ENCODE measurements at regions not wholly inside any gene's neighbourhood (a gene's known extent, or its start where the extent isn't known, plus 50 kb on each side); places are given as distances from the start of the nearest gene placed in this dataset.
"Not testable (repeated sequence)": the region's sequence is repeated elsewhere in the genome, so short reads cannot be mapped to it uniquely, and the experiment has no call there.

DNA sequence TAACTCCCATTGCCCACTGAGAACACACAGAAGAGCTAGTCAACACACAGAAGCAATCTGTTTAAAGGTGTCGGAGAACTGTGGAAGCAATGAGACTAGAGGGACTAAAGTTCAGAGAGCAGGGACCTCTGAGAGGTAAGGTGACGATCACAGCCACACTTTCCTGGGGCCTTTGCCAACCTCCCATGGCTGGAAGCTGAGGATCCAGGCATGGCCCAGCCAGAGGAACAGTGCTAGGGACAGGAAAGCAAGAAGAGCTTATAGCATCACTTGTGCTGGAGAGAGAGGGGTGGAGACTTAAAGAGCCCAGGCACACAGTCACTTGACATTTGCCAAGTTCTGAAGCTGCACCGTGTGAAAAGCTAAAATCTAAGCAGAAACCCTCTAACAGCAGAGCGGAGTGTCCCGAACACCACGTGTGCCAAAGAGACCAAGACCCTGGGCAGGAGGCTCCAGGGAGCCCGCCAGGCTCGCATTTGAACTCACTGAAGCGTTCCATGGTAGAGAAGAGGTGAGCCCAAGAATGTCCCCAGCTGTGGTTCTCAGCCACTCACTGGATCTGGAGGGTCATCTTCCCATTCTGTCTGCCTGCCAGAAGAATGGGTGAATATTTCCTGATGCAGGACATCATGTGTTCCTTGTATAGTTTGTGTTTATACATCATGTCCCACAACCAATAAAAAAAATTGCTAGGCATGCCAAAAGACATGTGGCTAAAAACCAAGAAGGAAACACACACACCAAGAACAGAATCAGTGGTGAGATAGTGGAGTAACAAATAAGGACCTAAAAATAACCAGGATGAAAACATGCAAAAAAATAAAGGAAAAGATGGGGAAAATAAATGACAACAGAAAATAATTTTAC, 174.0 kb upstream of the C14orf180 start:
- Mint-ChIP-seq H3K4me3 (ENCODE audit: unreplicated experiment) (no peak overlapping the region), H3K27me3 (ENCODE audit: low read depth) (peaks cover 25% of the 10 kb centered on the region), H3K9me3 (ENCODE audit: low read depth) (peaks cover 17% of the 10 kb centered on the region), H3K4me1 (ENCODE audit: low read depth) (no peaks in the 10 kb centered on the region), H3K27ac (ENCODE audit: unreplicated experiment) (no peak overlapping the region), H3K36me3 (ENCODE audit: low read depth) (peaks cover 2% of the 10 kb centered on the region)
- TF ChIP-seq, protein P1, sequence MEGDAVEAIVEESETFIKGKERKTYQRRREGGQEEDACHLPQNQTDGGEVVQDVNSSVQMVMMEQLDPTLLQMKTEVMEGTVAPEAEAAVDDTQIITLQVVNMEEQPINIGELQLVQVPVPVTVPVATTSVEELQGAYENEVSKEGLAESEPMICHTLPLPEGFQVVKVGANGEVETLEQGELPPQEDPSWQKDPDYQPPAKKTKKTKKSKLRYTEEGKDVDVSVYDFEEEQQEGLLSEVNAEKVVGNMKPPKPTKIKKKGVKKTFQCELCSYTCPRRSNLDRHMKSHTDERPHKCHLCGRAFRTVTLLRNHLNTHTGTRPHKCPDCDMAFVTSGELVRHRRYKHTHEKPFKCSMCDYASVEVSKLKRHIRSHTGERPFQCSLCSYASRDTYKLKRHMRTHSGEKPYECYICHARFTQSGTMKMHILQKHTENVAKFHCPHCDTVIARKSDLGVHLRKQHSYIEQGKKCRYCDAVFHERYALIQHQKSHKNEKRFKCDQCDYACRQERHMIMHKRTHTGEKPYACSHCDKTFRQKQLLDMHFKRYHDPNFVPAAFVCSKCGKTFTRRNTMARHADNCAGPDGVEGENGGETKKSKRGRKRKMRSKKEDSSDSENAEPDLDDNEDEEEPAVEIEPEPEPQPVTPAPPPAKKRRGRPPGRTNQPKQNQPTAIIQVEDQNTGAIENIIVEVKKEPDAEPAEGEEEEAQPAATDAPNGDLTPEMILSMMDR (IDR thresholded peaks at IDR 0.05), result no peak
- DNase-seq (ENCODE audit: low spot score), result no peak

DNA sequence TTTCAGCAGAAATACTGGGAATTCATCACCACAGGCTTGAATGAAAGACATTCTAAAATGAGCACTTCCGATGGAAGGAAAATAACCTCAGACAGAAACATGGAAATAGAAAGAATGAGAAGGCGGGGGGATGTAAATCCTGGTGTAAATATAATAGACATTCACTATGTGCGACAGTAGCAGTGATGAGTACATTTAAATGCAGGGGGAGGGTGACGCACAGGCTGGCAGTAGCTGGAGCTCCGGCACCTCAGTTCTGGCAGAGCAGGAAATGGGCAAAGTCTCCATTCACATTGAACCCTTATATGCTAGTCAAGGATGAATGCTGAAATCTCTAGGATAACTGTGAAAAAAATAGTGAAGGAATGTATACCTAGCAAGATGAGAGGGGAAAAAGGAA, 172.7 kb upstream of the C14orf180 start:
- H3K36me3 Mint-ChIP-seq (ENCODE audit: low read depth), result peaks cover 2% of the 10 kb centered on the region
- peaks cover 17% of the 10 kb centered on the region for H3K9me3 Mint-ChIP-seq (ENCODE audit: low read depth)
- TF ChIP-seq, protein P1 (IDR thresholded peaks at IDR 0.05), result no peak
- no peak overlapping the region for H3K4me3 Mint-ChIP-seq (ENCODE audit: unreplicated experiment)
- no peak for DNase-seq (ENCODE audit: low spot score)
- peaks cover 22% of the 10 kb centered on the region for H3K27me3 Mint-ChIP-seq (ENCODE audit: low read depth)
- no peak overlapping the region for H3K27ac Mint-ChIP-seq (ENCODE audit: unreplicated experiment)
- H3K4me1 Mint-ChIP-seq (ENCODE audit: low read depth), result no peaks in the 10 kb centered on the region

DNA sequence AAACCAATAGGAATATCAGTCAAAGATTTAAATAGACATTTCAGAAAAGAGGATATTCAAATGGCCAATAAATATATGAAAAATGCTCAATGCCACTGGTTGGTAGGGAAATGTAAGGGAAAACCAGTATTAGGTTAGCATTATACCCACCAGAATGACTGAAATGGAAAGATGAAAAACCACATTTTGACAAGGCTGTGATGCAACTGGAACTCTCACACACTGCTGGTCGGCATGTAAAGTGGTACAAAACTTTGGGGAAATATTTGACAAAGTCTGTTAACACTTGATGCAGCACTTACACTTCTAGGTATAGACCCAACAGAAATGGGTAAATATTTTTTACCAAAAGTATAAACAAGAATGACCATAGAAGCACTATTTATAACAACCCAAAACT, 163.2 kb upstream of the C14orf180 start:
- H3K27ac Mint-ChIP-seq (ENCODE audit: unreplicated experiment), result no peak overlapping the region

DNA sequence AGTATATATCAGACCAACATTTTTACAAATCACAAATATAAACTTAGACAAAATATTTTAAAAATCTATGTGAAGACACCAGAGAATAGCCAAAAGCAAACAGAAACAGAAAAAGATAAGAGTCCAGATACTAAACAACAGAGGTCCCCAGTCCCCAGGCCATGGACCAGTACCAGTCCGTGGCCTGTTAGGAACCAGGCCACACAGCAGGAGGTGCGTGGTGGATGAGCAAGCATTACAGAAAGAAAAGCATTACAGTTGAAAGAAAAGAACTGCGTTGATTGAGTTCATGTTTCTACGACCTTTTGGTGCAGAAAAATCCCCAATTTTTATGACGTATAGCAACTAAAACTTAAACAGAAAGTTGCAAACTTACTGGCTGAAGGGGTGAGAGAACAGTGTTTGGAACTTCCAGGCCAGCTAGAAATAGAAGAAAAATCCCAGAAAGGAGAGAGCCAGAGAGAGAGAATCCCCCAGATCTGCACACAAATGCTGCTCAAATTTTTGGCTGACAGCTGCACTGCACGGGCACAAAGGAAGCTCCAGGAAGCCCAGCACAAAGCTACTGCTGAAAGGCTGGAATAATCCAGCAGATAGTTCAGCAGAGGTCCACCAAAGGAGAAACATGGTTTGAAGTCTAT, 159.6 kb upstream of the C14orf180 start:
- Mint-ChIP-seq H3K9me3 (ENCODE audit: low read depth) (no peaks in the 10 kb centered on the region), H3K4me3 (ENCODE audit: unreplicated experiment) (no peak overlapping the region), H3K27me3 (ENCODE audit: low read depth) (peaks cover 39% of the 10 kb centered on the region), H3K4me1 (ENCODE audit: low read depth) (no peaks in the 10 kb centered on the region), H3K36me3 (ENCODE audit: low read depth) (no peaks in the 10 kb centered on the region), H3K27ac (ENCODE audit: unreplicated experiment) (no peak overlapping the region)
- TF ChIP-seq, protein P1 (IDR thresholded peaks at IDR 0.05), result no peak
- DNase-seq (ENCODE audit: low spot score), result no peak

More for the DNA sequence above, 163.2 kb upstream of the C14orf180 start:
- Mint-ChIP-seq H3K4me1 (ENCODE audit: low read depth) (no peaks in the 10 kb centered on the region), H3K36me3 (ENCODE audit: low read depth) (no peaks in the 10 kb centered on the region), H3K9me3 (ENCODE audit: low read depth) (no peaks in the 10 kb centered on the region), H3K4me3 (ENCODE audit: unreplicated experiment) (no peak overlapping the region), H3K27me3 (ENCODE audit: low read depth) (peaks cover 41% of the 10 kb centered on the region)
- TF ChIP-seq, protein P1 (IDR thresholded peaks at IDR 0.05), result no peak
- DNase-seq (ENCODE audit: low spot score), result no peak

DNA sequence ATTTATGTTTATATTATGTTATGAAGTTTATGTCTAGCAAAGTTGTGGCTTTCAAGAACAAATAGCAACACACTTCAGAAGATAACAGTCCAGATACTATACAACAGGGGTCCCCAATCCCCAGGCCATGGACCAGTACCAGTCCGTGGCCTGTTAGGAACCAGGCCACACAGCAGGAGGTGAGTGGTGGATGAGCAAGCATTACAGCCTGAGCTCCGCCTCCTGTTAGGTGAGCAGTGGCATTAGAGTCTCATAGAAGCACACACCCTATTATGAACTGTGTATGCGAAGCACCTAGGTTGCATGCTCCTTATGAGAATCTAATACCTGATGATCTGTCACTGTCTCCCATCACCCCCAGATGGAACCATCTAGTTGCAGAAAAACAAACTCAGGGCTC, 159.0 kb upstream of the C14orf180 start:
- DNase-seq (ENCODE audit: low spot score); H3K4me3 Mint-ChIP-seq (ENCODE audit: unreplicated experiment); H3K4me1 Mint-ChIP-seq (ENCODE audit: low read depth); H3K9me3 Mint-ChIP-seq (ENCODE audit: low read depth); H3K27ac Mint-ChIP-seq (ENCODE audit: unreplicated experiment); H3K36me3 Mint-ChIP-seq (ENCODE audit: low read depth): not testable (repeated sequence)
- H3K27me3 Mint-ChIP-seq (ENCODE audit: low read depth), result peaks cover 35% of the 10 kb centered on the region

Data from chondrocyte (in vitro differentiated cells).